OCI-LY1 (cell line): ENCODE measurements at regions not wholly inside any gene's neighbourhood (a gene's known extent, or its start where the extent isn't known, plus 50 kb on each side); places are given as distances from the start of the nearest gene placed in this dataset.

ENCODE experiments used
- EZH2 ChIP-seq: fragments of 200-600 bp; sonication (generic), shearing (Covaris generic); IDR thresholded peaks from 2 replicates; pipeline ENCODE4 v1.8.0; 2017; ENCODE audit warnings: borderline replicate concordance, mixed run types, mild to moderate bottlenecking, antibody characterized with exemption, low read length, moderate library complexity, mixed read lengths
- TF ChIP-seq, protein P1 (sequence below): fragments of 200-600 bp; sonication (generic), shearing (Covaris generic); IDR thresholded peaks from 2 replicates; pipeline ENCODE4 v1.5.1; 2017; ENCODE audit warnings: mild to moderate bottlenecking, antibody characterized with exemption, low read length, moderate library complexity, mixed read lengths

- TF ChIP-seq, protein P1, sequence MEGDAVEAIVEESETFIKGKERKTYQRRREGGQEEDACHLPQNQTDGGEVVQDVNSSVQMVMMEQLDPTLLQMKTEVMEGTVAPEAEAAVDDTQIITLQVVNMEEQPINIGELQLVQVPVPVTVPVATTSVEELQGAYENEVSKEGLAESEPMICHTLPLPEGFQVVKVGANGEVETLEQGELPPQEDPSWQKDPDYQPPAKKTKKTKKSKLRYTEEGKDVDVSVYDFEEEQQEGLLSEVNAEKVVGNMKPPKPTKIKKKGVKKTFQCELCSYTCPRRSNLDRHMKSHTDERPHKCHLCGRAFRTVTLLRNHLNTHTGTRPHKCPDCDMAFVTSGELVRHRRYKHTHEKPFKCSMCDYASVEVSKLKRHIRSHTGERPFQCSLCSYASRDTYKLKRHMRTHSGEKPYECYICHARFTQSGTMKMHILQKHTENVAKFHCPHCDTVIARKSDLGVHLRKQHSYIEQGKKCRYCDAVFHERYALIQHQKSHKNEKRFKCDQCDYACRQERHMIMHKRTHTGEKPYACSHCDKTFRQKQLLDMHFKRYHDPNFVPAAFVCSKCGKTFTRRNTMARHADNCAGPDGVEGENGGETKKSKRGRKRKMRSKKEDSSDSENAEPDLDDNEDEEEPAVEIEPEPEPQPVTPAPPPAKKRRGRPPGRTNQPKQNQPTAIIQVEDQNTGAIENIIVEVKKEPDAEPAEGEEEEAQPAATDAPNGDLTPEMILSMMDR: no peak
- no peak for TF ChIP-seq EZH2
Observed at GRCh38 chr14:105738638-105739037, 212.3 kb downstream of the TMEM121 start.
